Endothelial cell of umbilical vein (primary cell): ENCODE measurements at regions not wholly inside any gene's neighbourhood (a gene's known extent, or its start where the extent isn't known, plus 50 kb on each side); places are given as distances from the start of the nearest gene placed in this dataset.

Source experiments
- BruUV-seq: library from RNA; stranded (reverse); fragments of 400-500 nt; replicated peaks from 2 replicates; lab custom pipeline; 2021; lab: Mats Ljungman, UMichigan
- CTCF ChIA-PET: fragments of 300-600, 350-600 bp; sonication (Branson Sonifier 250); formaldehyde crosslinking; loops from one replicate; lab custom pipeline; 2021; ENCODE audit warnings: antibody characterized with exemption, inconsistent platforms; lab: Charles Lee
- POLR2A ChIA-PET: fragments of 300-600, 350-600 bp; sonication (Branson Sonifier 250); formaldehyde crosslinking; loops from one replicate; lab custom pipeline; 2021; ENCODE audit warnings: antibody characterized with exemption, inconsistent platforms; lab: Charles Lee
- DNase-seq: peaks from one replicate; pipeline ENCODE4 v3.0.0-alpha.2; 2011; ENCODE audit warnings: low read depth, low spot score
- FAIRE-seq: peaks from 2 replicates; lab custom pipeline; 2011; peaks lifted over from hg19 to GRCh38; lab: Jason Lieb, UNC
- H2AFZ ChIP-seq: 2 replicates; pipeline ENCODE4 v1.6.0; 2012; ENCODE audit warnings: low read depth, low read length, control low read depth, inconsistent platforms
- H3K27ac ChIP-seq: 2 replicates; pipeline ENCODE4 v1.5.1; 2011; ENCODE audit warnings: low read depth, mild to moderate bottlenecking, control low read depth, low read length, moderate library complexity; ENCODE audit not compliant: insufficient read depth
- H3K27me3 ChIP-seq, 2 experiments: 2 replicates each; pipeline versions ENCODE4 v1.6.0 to v1.6.1; 2011; ENCODE audit warnings: low read length in 2 of 2, mixed read lengths in 1 of 2; ENCODE audit not compliant: control insufficient read depth in 2 of 2, insufficient read depth in 2 of 2
- H3K36me3 ChIP-seq, 2 experiments: 2 replicates in 1 of 2; 3 replicates in 1 of 2; pipeline ENCODE4 v1.5.1; 2011; ENCODE audit warnings: low read length in 2 of 2, mild to moderate bottlenecking in 1 of 2, moderate library complexity in 1 of 2; ENCODE audit not compliant: control insufficient read depth in 2 of 2, insufficient read depth in 2 of 2; ENCODE audit errors: extremely low read depth in 1 of 2
- H3K4me1 ChIP-seq: 3 replicates; pipeline ENCODE4 v1.5.1; 2011; ENCODE audit warnings: mild to moderate bottlenecking, low read length; ENCODE audit not compliant: control insufficient read depth, insufficient read depth; ENCODE audit errors: extremely low read depth
- H3K4me2 ChIP-seq: 2 replicates; pipeline ENCODE4 v1.6.1; 2011; ENCODE audit warnings: low read length, control low read depth, mixed read lengths; ENCODE audit not compliant: insufficient read depth
- H3K4me3 ChIP-seq, 3 experiments: fragments of 200-600 bp in 1 of 3; sonication (generic), shearing (Covaris generic) in 1 of 3; replicated peaks in 1 of 3; 2 replicates each; pipeline ENCODE4 v1.5.1; 2011 to 2016; ENCODE audit warnings: control low read depth in 3 of 3, low read length in 3 of 3, mild to moderate bottlenecking in 2 of 3, inconsistent platforms in 1 of 3, low read depth in 1 of 3, moderate library complexity in 1 of 3; ENCODE audit not compliant: insufficient read depth in 1 of 3
- H3K79me2 ChIP-seq: 2 replicates; pipeline ENCODE4 v1.6.0; 2012; ENCODE audit warnings: low read length, inconsistent platforms; ENCODE audit not compliant: control insufficient read depth, insufficient read depth
- H3K9ac ChIP-seq: replicated peaks from 2 replicates; pipeline ENCODE3; 2011; ENCODE audit warnings: low read length, control low read depth; ENCODE audit not compliant: insufficient read depth; ENCODE audit errors: extremely low read depth
- H3K9me1 ChIP-seq: replicated peaks from 3 replicates; pipeline ENCODE4 v1.6.0; 2011; ENCODE audit warnings: mild to moderate bottlenecking, low read length; ENCODE audit not compliant: control insufficient read depth, insufficient read depth; ENCODE audit errors: extremely low read depth
- H3K9me3 ChIP-seq: replicated peaks from 2 replicates; pipeline ENCODE4 v1.5.1; 2012; ENCODE audit warnings: low read length, inconsistent platforms; ENCODE audit not compliant: control insufficient read depth, insufficient read depth
- H4K20me1 ChIP-seq: replicated peaks from 2 replicates; pipeline ENCODE3; 2011; ENCODE audit warnings: mild to moderate bottlenecking, low read length; ENCODE audit not compliant: control insufficient read depth, insufficient read depth; ENCODE audit errors: extremely low read depth
- EZH2 ChIP-seq: IDR thresholded peaks from 2 replicates; pipeline ENCODE4 v1.6.1; 2012; ENCODE audit warnings: borderline replicate concordance, low read depth, mild to moderate bottlenecking, moderate library complexity, low read length, inconsistent platforms; ENCODE audit not compliant: severe bottlenecking
- FOS ChIP-seq: IDR thresholded peaks from 2 replicates; pipeline ENCODE4 v1.6.1; 2011; ENCODE audit warnings: mild to moderate bottlenecking, low read length, moderate library complexity, borderline replicate concordance; ENCODE audit not compliant: insufficient read depth
- GATA2 ChIP-seq: IDR thresholded peaks from 2 replicates; pipeline ENCODE4 v1.7.0; 2011; ENCODE audit warnings: low read depth, mild to moderate bottlenecking, moderate library complexity, mixed read lengths, low read length; ENCODE audit not compliant: insufficient read length, insufficient read depth
- JUN ChIP-seq: IDR thresholded peaks from 2 replicates; pipeline ENCODE4 v1.6.1; 2011; ENCODE audit warnings: borderline replicate concordance, low read depth; ENCODE audit not compliant: insufficient read length, insufficient read depth
- MAX ChIP-seq: IDR thresholded peaks from 2 replicates; pipeline ENCODE4 v1.6.1; 2011; ENCODE audit not compliant: insufficient read depth, insufficient read length
- MYC ChIP-seq: IDR thresholded peaks from one replicate; pipeline ENCODE4 v1.6.1; 2011; ENCODE audit warnings: mild to moderate bottlenecking, low read depth, low read length
- POLR2A ChIP-seq: IDR thresholded peaks from 2 replicates; pipeline ENCODE4 v1.6.1; 2012; ENCODE audit warnings: low read depth, mild to moderate bottlenecking, control low read depth, low read length
- POLR2AphosphoS5 ChIP-seq: IDR thresholded peaks from 2 replicates; pipeline ENCODE4 v1.6.1; 2012; ENCODE audit warnings: low read depth, mild to moderate bottlenecking, control low read depth, low read length, moderate library complexity; ENCODE audit not compliant: insufficient read depth
- dilution Hi-C: fragments of 300-500 bp; cut with MboI; formaldehyde crosslinking; loops from one replicate; pipeline ENCODE4 v1.15.0; 2019; ENCODE audit warnings: low sequenced_read_pairs; ENCODE audit not compliant: extremely low pct_ligation_motif_present
- intact Hi-C: fragments of 100-400 bp; cut with micrococcal nuclease; formaldehyde crosslinking; loops from one replicate; pipeline ENCODE4 v1.10.0; 2022
- TF ChIP-seq, protein P1 (sequence below), 2 donors: IDR thresholded peaks; 1 replicate in 1 of 2; 2 replicates in 1 of 2; pipeline ENCODE4 v1.5.1; 2011; ENCODE audit warnings: low read length in 2 of 2, mild to moderate bottlenecking in 2 of 2, moderate library complexity in 2 of 2, control low read depth in 1 of 2, inconsistent platforms in 1 of 2, low read depth in 1 of 2; ENCODE audit not compliant: insufficient read depth in 1 of 2; ENCODE audit errors: extremely low read depth in 1 of 2

- no peak overlapping the region for H3K27ac ChIP-seq
These were observed 89.4 kb upstream of the ANKRD34C start for GRCh38 chr15:79193103-79193502.

More at GRCh38 chr15:79193103-79193502, 89.4 kb upstream of the ANKRD34C start:
- H3K27me3 ChIP-seq, result no peaks in the 10 kb centered on the region
- ChIA-PET CTCF (interaction anchor here (1.4 to 2.7 kb wide), 3 partner anchors 8 to 12 kb away, joined by 5 to 23 read pairs (median 7); no protein-coding TSS in a partner anchor), POLR2A (no interaction called here)
- dilution Hi-C loops (no loop called here), intact Hi-C loops (no loop called here)
- no peak overlapping the region for H3K4me3 ChIP-seq
- no peaks in the 10 kb centered on the region for H3K9me3 ChIP-seq
- H3K9me1 ChIP-seq, result no peaks in the 10 kb centered on the region
- TF ChIP-seq, protein P1, sequence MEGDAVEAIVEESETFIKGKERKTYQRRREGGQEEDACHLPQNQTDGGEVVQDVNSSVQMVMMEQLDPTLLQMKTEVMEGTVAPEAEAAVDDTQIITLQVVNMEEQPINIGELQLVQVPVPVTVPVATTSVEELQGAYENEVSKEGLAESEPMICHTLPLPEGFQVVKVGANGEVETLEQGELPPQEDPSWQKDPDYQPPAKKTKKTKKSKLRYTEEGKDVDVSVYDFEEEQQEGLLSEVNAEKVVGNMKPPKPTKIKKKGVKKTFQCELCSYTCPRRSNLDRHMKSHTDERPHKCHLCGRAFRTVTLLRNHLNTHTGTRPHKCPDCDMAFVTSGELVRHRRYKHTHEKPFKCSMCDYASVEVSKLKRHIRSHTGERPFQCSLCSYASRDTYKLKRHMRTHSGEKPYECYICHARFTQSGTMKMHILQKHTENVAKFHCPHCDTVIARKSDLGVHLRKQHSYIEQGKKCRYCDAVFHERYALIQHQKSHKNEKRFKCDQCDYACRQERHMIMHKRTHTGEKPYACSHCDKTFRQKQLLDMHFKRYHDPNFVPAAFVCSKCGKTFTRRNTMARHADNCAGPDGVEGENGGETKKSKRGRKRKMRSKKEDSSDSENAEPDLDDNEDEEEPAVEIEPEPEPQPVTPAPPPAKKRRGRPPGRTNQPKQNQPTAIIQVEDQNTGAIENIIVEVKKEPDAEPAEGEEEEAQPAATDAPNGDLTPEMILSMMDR (IDR thresholded peaks at IDR 0.05; ENCODE audit: extremely low read depth in 1 of 2, insufficient read depth in 1 of 2, low read depth in 1 of 2, low read length in 2 of 2), result no peak
- TF ChIP-seq MAX (no peak), POLR2AphosphoS5 (no peak), MYC (no peak), FOS (no peak), JUN (no peak), POLR2A (no peak), EZH2 (no peak), GATA2 (no peak)
- no peaks in the 10 kb centered on the region for H3K79me2 ChIP-seq
- H4K20me1 ChIP-seq, result no peaks in the 10 kb centered on the region
- no peak overlapping the region for H2AFZ ChIP-seq
- FAIRE-seq (no peak), DNase-seq (no peak)
- H3K36me3 ChIP-seq, result no peaks in the 10 kb centered on the region
- H3K4me1 ChIP-seq, result no peaks in the 10 kb centered on the region
- BruUV-seq, result no TSS peak
- no peak overlapping the region for H3K9ac ChIP-seq
- H3K4me2 ChIP-seq, result no peak overlapping the region
